PC-9 (cell line): ENCODE measurements at regions not wholly inside any gene's neighbourhood (a gene's known extent, or its start where the extent isn't known, plus 50 kb on each side); places are given as distances from the start of the nearest gene placed in this dataset.

ENCODE experiments used
- BruUV-seq: library from RNA; stranded (reverse); fragments of 400-500 nt; replicated peaks from 2 replicates; lab custom pipeline; 2021; lab: Mats Ljungman, UMichigan
- CTCF ChIA-PET: fragments of 300-600 bp; sonication (Branson Sonifier 250); formaldehyde crosslinking; loops from one replicate; lab custom pipeline; 2022; ENCODE audit warnings: antibody characterized with exemption; lab: Charles Lee
- POLR2A ChIA-PET: fragments of 300-600 bp; sonication (Branson Sonifier 250); formaldehyde crosslinking; loops from one replicate; lab custom pipeline; 2022; ENCODE audit warnings: antibody characterized with exemption; ENCODE audit not compliant: unreplicated experiment; lab: Charles Lee
- DNase-seq, 2 experiments: peaks; one replicate each; pipeline versions ENCODE4 v3.0.0 to v3.0.0-alpha.2; 2015 to 2022; ENCODE audit warnings: mixed read lengths in 1 of 2
- H2AFZ ChIP-seq: fragments of 200-600 bp; sonication (generic); 2 replicates; pipeline ENCODE4 v1.8.1; 2017; ENCODE audit warnings: antibody characterized with exemption
- H3F3A ChIP-seq: fragments of 200-600 bp; sonication (generic); 2 replicates; pipeline ENCODE4 v1.8.1; 2017; ENCODE audit warnings: antibody characterized with exemption, mild to moderate bottlenecking, low read depth; ENCODE audit not compliant: insufficient read depth
- H3K27ac ChIP-seq: fragments of 200-600 bp; sonication (generic); 2 replicates; pipeline ENCODE4 v1.6.1; 2016; ENCODE audit warnings: mixed run types
- H3K27me3 ChIP-seq: fragments of 200-600 bp; sonication (generic); 2 replicates; pipeline ENCODE4 v1.6.1; 2016; ENCODE audit warnings: low read depth, mixed run types; ENCODE audit not compliant: insufficient read depth
- H3K36me3 ChIP-seq: fragments of 200-600 bp; sonication (generic); 2 replicates; pipeline ENCODE4 v1.6.1; 2016; ENCODE audit warnings: low read depth, mixed run types
- H3K4me1 ChIP-seq: fragments of 200-600 bp; sonication (generic); replicated peaks from 2 replicates; pipeline ENCODE4 v1.6.1; 2016; ENCODE audit warnings: mixed run types; ENCODE audit not compliant: insufficient read depth
- H3K4me2 ChIP-seq: fragments of 200-600 bp; sonication (generic); 2 replicates; pipeline ENCODE4 v1.6.1; 2017; ENCODE audit warnings: mixed run types
- H3K4me3 ChIP-seq: fragments of 200-600 bp; sonication (generic); 2 replicates; pipeline ENCODE4 v1.6.1; 2016; ENCODE audit warnings: mixed run types
- H3K79me2 ChIP-seq: fragments of 200-600 bp; sonication (generic); 2 replicates; pipeline ENCODE4 v1.6.1; 2017; ENCODE audit warnings: low read depth, mixed run types
- H3K9me2 ChIP-seq: fragments of 200-600 bp; sonication (generic); 2 replicates; pipeline ENCODE4 v1.8.1; 2017; ENCODE audit warnings: mild to moderate bottlenecking; ENCODE audit not compliant: insufficient read depth
- H3K9me3 ChIP-seq: fragments of 200-600 bp; sonication (generic); 2 replicates; pipeline ENCODE4 v1.8.1; 2016; ENCODE audit warnings: low read depth; ENCODE audit not compliant: insufficient read depth
- H4K20me1 ChIP-seq: fragments of 200-600 bp; sonication (generic); 2 replicates; pipeline ENCODE4 v1.8.1; 2017; ENCODE audit not compliant: insufficient read depth
- CTCF ChIP-seq: fragments of 200-600 bp; sonication (generic); conservative IDR thresholded peaks from 2 replicates; pipeline ENCODE4 v1.6.1; 2017; ENCODE audit warnings: mixed run types, antibody characterized with exemption, mild to moderate bottlenecking, moderate library complexity
- EZH2 ChIP-seq: fragments of 200-600 bp; sonication (generic); IDR thresholded peaks from 2 replicates; pipeline ENCODE4 v1.8.0; 2017; ENCODE audit warnings: antibody characterized with exemption, low read depth
- intact Hi-C: fragments of 100-400 bp; cut with micrococcal nuclease; formaldehyde crosslinking; loops from one replicate; pipeline ENCODE4 v1.10.0; 2022; ENCODE audit not compliant: unreplicated experiment

GRCh38 chr13:64239372-64239771 lies 2823.7 kb upstream of the PCDH20 start:
- CTCF ChIA-PET: no interaction called here
- no peaks in the 10 kb centered on the region for H3K36me3 ChIP-seq
- no peak overlapping the region for H3K4me2 ChIP-seq
- POLR2A ChIA-PET: no interaction called here
- H3K4me3 ChIP-seq: no peak overlapping the region
- no peaks in the 10 kb centered on the region for H3K27me3 ChIP-seq
- no peaks in the 10 kb centered on the region for H3F3A ChIP-seq
- no peaks in the 10 kb centered on the region for H3K79me2 ChIP-seq
- no peak overlapping the region for H3K27ac ChIP-seq
- DNase-seq: no peak
- no peaks in the 10 kb centered on the region for H3K9me3 ChIP-seq
- TF ChIP-seq EZH2 (no peak), CTCF (no peak)
- no peaks in the 10 kb centered on the region for H3K4me1 ChIP-seq
- no peaks in the 10 kb centered on the region for H3K9me2 ChIP-seq
- no peaks in the 10 kb centered on the region for H4K20me1 ChIP-seq
- intact Hi-C loops: no loop called here
- H2AFZ ChIP-seq: no peak overlapping the region
- BruUV-seq: no TSS peak

- no peaks in the 10 kb centered on the region for H3K36me3 ChIP-seq
- intact Hi-C loops: no loop called here
- DNase-seq: no peak
- H4K20me1 ChIP-seq: no peaks in the 10 kb centered on the region
- BruUV-seq: no TSS peak
- CTCF ChIA-PET: no interaction called here
- TF ChIP-seq EZH2: no peak
- no peak for TF ChIP-seq CTCF
- no peaks in the 10 kb centered on the region for H3K9me2 ChIP-seq
- POLR2A ChIA-PET: no interaction called here
- no peaks in the 10 kb centered on the region for H3K79me2 ChIP-seq
- H3K4me3 ChIP-seq: no peak overlapping the region
- no peaks in the 10 kb centered on the region for H3K4me1 ChIP-seq
- no peak overlapping the region for H3K27ac ChIP-seq
- no peak overlapping the region for H3K4me2 ChIP-seq
- no peak overlapping the region for H2AFZ ChIP-seq
- H3K9me3 ChIP-seq: no peaks in the 10 kb centered on the region
- H3F3A ChIP-seq: no peaks in the 10 kb centered on the region
- no peaks in the 10 kb centered on the region for H3K27me3 ChIP-seq
These were observed 2818.6 kb upstream of the PCDH20 start for GRCh38 chr13:64234255-64234654.

- ChIA-PET POLR2A (no interaction called here), CTCF (no interaction called here)
- Histone ChIP-seq H4K20me1 (no peaks in the 10 kb centered on the region), H3K9me3 (no peaks in the 10 kb centered on the region), H3F3A (no peaks in the 10 kb centered on the region), H3K4me1 (no peaks in the 10 kb centered on the region), H2AFZ (no peak overlapping the region), H3K9me2 (no peaks in the 10 kb centered on the region), H3K27ac (no peak overlapping the region), H3K27me3 (no peaks in the 10 kb centered on the region), H3K79me2 (no peaks in the 10 kb centered on the region), H3K4me3 (no peak overlapping the region), H3K36me3 (no peaks in the 10 kb centered on the region), H3K4me2 (no peak overlapping the region)
- TF ChIP-seq CTCF: no peak
- TF ChIP-seq EZH2: no peak
- no peak for DNase-seq
- intact Hi-C loops: no loop called here
- no TSS peak for BruUV-seq
These were observed 2807.4 kb upstream of the PCDH20 start for GRCh38 chr13:64223016-64223415.
